Activated T-cell treated with anti-CD3 and anti-CD28 coated beads, Interleukin-2, amount 50 U/mL, for 72 hours (primary cell): ENCODE measurements at regions not wholly inside any gene's neighbourhood (a gene's known extent, or its start where the extent isn't known, plus 50 kb on each side); places are given as distances from the start of the nearest gene placed in this dataset.

Experiments used
- ATAC-seq, 2 donors: fragments of 150-1000 bp; cut with Tn5 transposase; replicated peaks in 1 of 2; 2 replicates each; pipeline ENCODE4 v1.10.0; 2021; ENCODE audit warnings: moderate library complexity in 2 of 2, mild to moderate bottlenecking in 1 of 2
- DNase-seq, 2 donors: peaks; one replicate each; pipeline ENCODE4 v3.0.0; 2021 to 2022; ENCODE audit warnings: mixed read lengths in 1 of 2
- H3K27ac Mint-ChIP-seq: one replicate; pipeline ENCODE4 v1.8.0; 2022; ENCODE audit warnings: mild to moderate bottlenecking, moderate library complexity, mixed read lengths
- H3K27me3 Mint-ChIP-seq: one replicate; pipeline ENCODE4 v1.8.0; 2022; ENCODE audit warnings: low read depth, mixed read lengths
- H3K36me3 Mint-ChIP-seq, 2 donors: one replicate each; pipeline ENCODE4 v1.8.0; 2022; ENCODE audit warnings: mixed read lengths in 2 of 2, mild to moderate bottlenecking in 1 of 2; ENCODE audit not compliant: insufficient read depth in 2 of 2
- H3K4me1 Mint-ChIP-seq: one replicate; pipeline ENCODE4 v1.8.0; 2022; ENCODE audit warnings: low read depth, mixed read lengths
- H3K4me3 Mint-ChIP-seq, 2 donors: one replicate each; pipeline ENCODE4 v1.8.0; 2022; ENCODE audit warnings: mild to moderate bottlenecking in 2 of 2, mixed read lengths in 2 of 2, moderate library complexity in 2 of 2
- H3K9me3 Mint-ChIP-seq, 2 donors: one replicate each; pipeline ENCODE4 v1.8.0; 2022; ENCODE audit warnings: mixed read lengths in 2 of 2

DNA sequence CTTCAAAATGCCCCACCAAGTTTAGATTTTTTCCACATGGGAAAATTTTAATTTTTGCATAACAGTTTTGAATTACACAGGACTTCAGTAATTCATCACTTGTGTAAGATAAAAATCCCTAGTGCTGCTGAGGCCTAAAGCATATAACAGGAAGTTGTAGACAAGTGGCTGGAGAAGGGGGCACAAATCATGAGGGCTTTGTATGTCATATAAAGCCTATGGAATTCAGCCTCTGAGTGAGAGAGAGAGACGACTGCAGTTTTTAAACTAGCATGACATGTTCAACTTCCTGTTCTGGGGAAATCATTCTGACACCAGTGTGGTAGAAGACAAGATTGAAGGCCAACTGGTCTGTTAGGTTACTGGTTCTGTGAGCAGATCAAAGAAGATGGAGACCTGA is 187.3 kb upstream of the CHST9 start:
- H3K4me1 Mint-ChIP-seq = no peaks in the 10 kb centered on the region
- H3K36me3 Mint-ChIP-seq = peaks cover 0 to 1% of the 10 kb centered on the region in 2 donors
- H3K9me3 Mint-ChIP-seq = peaks cover 6 to 7% of the 10 kb centered on the region in 2 donors
- ATAC-seq = no peak
- H3K27me3 Mint-ChIP-seq = no peaks in the 10 kb centered on the region
- no peak overlapping the region for H3K27ac Mint-ChIP-seq
- H3K4me3 Mint-ChIP-seq = no peak overlapping the region
- DNase-seq = no peak

DNA sequence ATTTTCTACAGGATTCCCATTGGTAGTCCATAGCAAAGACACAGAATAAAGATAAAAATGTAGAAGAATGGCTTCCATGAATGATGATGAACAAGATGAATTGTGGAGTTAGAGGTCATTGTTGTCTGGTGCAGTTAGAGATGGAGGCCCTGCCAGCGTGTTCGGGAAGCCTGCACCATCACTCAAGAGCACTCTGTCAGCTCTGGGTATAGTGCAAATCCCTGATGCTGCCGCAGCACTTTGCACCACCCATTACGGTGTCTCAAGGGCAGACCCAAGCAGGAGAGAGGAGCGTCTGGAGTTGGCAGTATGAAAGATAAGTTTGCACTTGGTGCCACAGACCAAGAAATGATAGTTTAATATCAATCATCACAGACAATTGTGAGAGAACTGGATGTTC is 181.6 kb upstream of the CHST9 start:
- no peak for ATAC-seq
- Mint-ChIP-seq H3K27ac (no peak overlapping the region), H3K4me1 (no peaks in the 10 kb centered on the region), H3K36me3 (peaks cover 0 to 2% of the 10 kb centered on the region in 2 donors), H3K9me3 (peaks cover 3 to 5% of the 10 kb centered on the region in 2 donors), H3K27me3 (no peaks in the 10 kb centered on the region), H3K4me3 (no peak overlapping the region)
- DNase-seq = no peak

DNA sequence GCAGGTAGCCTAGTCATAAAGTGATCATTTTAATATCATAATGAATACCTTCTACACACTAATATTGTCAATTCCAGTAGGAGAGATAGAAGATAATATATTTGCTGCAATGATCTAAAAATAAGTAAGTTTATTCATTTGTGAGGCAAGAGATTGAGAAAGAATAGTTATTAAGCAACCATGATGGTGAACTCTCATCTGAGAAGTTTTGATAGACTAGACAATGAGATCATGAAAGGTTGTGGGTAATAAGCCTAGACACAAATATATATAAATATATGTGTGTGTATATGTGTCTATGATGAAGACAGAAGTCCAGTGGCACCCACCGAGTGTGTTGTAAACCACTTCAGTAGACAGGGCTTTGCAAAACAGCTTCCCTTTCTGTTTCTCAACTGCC is 181.0 kb upstream of the CHST9 start:
- H3K4me3 Mint-ChIP-seq = no peak overlapping the region
- H3K4me1 Mint-ChIP-seq = no peaks in the 10 kb centered on the region
- peaks cover 0 to 2% of the 10 kb centered on the region in 2 donors for H3K36me3 Mint-ChIP-seq
- H3K9me3 Mint-ChIP-seq = peaks cover 3% of the 10 kb centered on the region in 2 donors
- no peak overlapping the region for H3K27ac Mint-ChIP-seq
- H3K27me3 Mint-ChIP-seq = no peaks in the 10 kb centered on the region
- ATAC-seq = no peak
- DNase-seq = no peak

DNA sequence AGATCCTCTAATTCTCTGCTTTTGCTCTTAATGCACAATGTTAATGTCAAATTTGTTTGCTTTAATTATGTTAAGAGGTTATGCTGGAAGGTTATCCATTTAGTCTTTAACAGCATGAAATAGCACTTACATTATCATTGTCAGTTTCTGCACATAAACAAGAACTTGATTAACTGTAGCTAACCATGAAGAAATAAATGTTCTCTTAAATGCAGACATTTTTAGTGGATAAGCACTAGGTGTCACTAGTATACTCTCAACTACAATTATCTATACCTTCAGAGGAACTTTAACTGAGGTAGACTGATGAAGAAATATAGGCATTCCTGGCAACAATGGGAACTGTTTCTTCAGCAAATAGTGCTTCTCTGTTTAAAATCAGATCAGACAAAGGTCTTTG is 178.8 kb upstream of the CHST9 start:
- Mint-ChIP-seq H3K9me3 (peaks cover 3 to 4% of the 10 kb centered on the region in 2 donors), H3K36me3 (peaks cover 0 to 2% of the 10 kb centered on the region in 2 donors), H3K4me3 (no peak overlapping the region), H3K27me3 (no peaks in the 10 kb centered on the region), H3K4me1 (no peaks in the 10 kb centered on the region), H3K27ac (no peak overlapping the region)
- no peak for ATAC-seq
- DNase-seq = no peak

DNA sequence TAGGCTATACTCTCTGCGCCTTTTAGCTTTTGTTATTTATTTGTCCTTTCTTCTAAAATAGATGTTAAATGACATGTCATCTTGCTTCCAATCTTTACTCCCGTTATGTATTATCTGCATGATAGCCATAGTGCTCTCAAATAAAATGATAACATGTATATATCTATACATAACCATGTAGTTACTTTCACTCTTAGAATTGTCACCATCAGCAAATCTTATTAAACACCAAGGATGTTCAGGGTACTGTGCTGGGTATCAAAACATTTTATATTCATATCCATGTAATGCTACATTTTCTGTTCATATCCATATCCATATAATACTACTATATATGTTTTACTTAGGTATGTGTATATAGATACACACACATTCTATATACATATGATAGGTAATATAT is 176.4 kb upstream of the CHST9 start:
- H3K27ac Mint-ChIP-seq = no peak overlapping the region
- ATAC-seq (no peak), DNase-seq (no peak)
- peaks cover 2 to 5% of the 10 kb centered on the region in 2 donors for H3K9me3 Mint-ChIP-seq
- H3K4me3 Mint-ChIP-seq = no peak overlapping the region
- no peaks in the 10 kb centered on the region for H3K4me1 Mint-ChIP-seq
- H3K27me3 Mint-ChIP-seq = no peaks in the 10 kb centered on the region
- no peaks in the 10 kb centered on the region for H3K36me3 Mint-ChIP-seq

DNA sequence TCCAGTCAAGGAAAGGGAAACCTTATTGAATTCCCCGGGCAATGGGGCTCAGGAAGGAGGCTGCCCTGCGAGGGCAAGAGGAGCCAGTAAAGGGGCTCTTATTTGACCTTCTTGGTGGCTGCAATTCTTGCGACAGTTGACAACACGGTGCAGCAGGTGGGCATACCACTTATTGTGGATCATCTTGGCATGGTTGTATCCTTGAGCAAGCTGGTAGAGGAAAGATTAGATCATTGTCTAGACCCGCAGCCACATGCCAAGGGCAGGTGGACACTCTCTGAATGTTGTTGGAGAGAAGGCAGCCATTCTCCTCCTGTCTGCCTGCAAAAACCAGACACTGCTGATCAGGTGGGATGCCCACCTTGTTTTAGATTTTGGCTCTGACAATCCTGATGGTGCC is 170.2 kb upstream of the CHST9 start:
- Mint-ChIP-seq H3K9me3 (peaks cover 3 to 13% of the 10 kb centered on the region in 2 donors), H3K27me3 (no peaks in the 10 kb centered on the region), H3K4me1 (no peaks in the 10 kb centered on the region), H3K27ac (no peak overlapping the region), H3K4me3 (no peak overlapping the region), H3K36me3 (no peaks in the 10 kb centered on the region)
- ATAC-seq (no peak), DNase-seq (no peak)

DNA sequence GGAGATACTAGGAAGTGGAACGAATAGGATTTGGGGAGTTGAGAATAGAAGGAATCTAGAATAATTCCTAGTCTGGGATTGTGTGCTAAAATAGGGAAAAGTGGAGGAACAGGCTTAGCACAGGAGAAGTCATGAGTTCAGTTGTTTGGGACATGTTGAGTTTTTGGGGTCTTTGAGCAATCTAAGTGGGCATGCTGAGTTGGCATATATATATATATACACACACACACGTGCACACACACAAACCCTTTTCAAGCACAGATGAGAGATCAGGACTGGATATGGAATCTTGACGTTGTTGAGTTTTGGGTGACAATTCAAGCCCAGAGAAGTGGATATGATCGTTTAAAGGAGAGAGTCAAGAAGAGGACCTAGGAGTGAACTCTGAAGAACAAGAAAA is 168.2 kb upstream of the CHST9 start:
- Mint-ChIP-seq H3K27me3 (no peaks in the 10 kb centered on the region), H3K27ac (no peak overlapping the region), H3K4me1 (no peaks in the 10 kb centered on the region), H3K36me3 (no peaks in the 10 kb centered on the region), H3K9me3 (peaks cover 3 to 13% of the 10 kb centered on the region in 2 donors), H3K4me3 (no peak overlapping the region)
- DNase-seq (no peak), ATAC-seq (no peak)

DNA sequence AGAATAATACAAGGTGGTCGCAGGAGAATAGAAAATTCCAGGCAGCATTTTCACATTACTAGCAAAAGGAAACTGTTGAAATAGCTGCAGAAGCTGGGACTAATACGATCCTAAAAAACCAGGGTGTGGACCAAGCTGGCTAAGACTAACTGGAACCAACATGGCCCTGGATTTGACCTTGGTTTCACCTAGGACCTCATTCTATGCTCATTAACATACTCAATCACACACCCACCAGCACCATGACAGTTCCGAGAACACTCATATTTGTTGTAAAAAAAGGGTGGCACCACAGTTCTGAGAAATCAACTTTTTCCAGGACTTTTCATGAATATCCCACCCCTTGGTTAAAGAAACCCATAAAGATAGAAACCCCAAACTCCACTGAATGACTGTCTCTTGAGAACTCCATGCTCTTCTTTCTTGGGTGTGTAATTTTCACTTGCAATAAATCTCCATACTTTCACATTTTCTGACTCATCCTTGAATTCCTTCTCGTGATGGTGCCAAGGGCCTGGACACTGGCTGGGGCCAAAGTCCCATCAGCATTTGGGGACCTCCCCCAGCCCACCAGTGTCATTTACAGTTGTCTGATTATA is 164.3 kb upstream of the CHST9 start:
- ATAC-seq (no peak), DNase-seq (no peak)
- no peak overlapping the region for H3K4me3 Mint-ChIP-seq
- no peaks in the 10 kb centered on the region for H3K36me3 Mint-ChIP-seq
- no peak overlapping the region for H3K27ac Mint-ChIP-seq
- no peaks in the 10 kb centered on the region for H3K4me1 Mint-ChIP-seq
- H3K27me3 Mint-ChIP-seq = no peaks in the 10 kb centered on the region
- peaks cover 3 to 13% of the 10 kb centered on the region in 2 donors for H3K9me3 Mint-ChIP-seq

DNA sequence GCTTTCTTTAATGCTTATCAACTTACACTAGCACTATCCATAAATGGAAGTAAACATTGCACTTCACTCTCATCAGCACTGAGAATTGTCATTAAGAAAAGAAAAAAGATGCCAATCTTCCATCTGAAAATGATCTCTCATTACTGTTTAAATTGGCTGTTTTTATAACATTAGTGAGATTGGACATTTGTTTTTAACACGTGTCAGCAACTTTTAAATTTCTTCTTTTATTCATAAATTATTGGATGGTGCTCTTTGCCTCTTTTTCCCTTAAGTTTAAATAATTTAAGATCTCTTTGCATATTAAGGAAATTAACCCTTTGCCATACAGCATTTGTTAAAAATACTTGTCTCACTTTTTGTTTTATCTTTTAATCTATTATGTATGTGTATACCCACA is 146.5 kb upstream of the CHST9 start:
- H3K4me1 Mint-ChIP-seq = no peaks in the 10 kb centered on the region
- ATAC-seq (no peak), DNase-seq (no peak)
- H3K27me3 Mint-ChIP-seq = no peaks in the 10 kb centered on the region
- no peak overlapping the region for H3K27ac Mint-ChIP-seq
- peaks cover 5 to 9% of the 10 kb centered on the region in 2 donors for H3K9me3 Mint-ChIP-seq
- peaks cover 0 to 2% of the 10 kb centered on the region in 2 donors for H3K36me3 Mint-ChIP-seq
- no peak overlapping the region for H3K4me3 Mint-ChIP-seq

DNA sequence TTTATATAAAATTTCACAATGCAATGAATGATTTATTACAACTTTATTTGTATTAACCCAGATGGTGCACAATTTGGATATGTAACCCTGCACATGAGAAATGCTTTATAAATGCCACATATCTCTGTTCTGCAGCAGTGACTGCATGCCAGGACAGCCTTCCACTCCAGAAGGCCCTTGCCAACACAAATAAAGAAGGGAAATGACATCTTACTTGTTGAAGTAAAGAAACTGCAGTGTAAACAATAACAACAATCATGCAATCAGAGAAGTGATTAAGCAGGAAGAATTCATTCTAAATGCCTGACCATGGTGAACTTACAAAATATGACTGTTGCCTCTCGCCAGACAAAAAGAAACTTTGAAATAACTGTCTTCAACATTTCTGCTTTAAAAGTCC is 129.9 kb upstream of the CHST9 start:
- no peaks in the 10 kb centered on the region for H3K36me3 Mint-ChIP-seq
- peaks cover 6 to 8% of the 10 kb centered on the region in 2 donors for H3K9me3 Mint-ChIP-seq
- H3K27ac Mint-ChIP-seq = no peak overlapping the region
- no peak overlapping the region for H3K4me3 Mint-ChIP-seq
- no peak for ATAC-seq
- no peak for DNase-seq
- no peaks in the 10 kb centered on the region for H3K4me1 Mint-ChIP-seq
- H3K27me3 Mint-ChIP-seq = no peaks in the 10 kb centered on the region

DNA sequence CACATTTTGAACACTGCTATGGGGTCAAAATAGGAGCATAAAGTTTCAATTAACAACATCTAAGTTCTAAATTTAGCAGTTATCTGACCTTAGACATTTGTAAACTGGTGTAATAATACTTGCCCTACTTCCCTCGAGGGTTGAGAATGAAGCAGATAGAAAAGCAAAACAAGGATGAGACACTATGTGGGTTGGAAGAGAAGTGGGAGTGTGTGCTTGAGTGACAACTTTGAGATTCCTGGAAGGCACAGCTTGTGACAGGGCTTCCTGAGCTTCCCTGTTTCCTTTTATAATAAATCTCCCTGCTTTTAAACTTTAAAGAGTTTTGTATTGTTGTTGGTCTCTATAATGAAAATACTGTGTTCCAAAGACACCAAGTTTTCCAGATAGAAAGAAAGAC is 128.6 kb upstream of the CHST9 start:
- no peaks in the 10 kb centered on the region for H3K4me1 Mint-ChIP-seq
- H3K9me3 Mint-ChIP-seq = peaks cover 3 to 5% of the 10 kb centered on the region in 2 donors
- H3K36me3 Mint-ChIP-seq = no peaks in the 10 kb centered on the region
- no peak overlapping the region for H3K27ac Mint-ChIP-seq
- no peak overlapping the region for H3K4me3 Mint-ChIP-seq
- no peak for ATAC-seq
- H3K27me3 Mint-ChIP-seq = no peaks in the 10 kb centered on the region
- no peak for DNase-seq

DNA sequence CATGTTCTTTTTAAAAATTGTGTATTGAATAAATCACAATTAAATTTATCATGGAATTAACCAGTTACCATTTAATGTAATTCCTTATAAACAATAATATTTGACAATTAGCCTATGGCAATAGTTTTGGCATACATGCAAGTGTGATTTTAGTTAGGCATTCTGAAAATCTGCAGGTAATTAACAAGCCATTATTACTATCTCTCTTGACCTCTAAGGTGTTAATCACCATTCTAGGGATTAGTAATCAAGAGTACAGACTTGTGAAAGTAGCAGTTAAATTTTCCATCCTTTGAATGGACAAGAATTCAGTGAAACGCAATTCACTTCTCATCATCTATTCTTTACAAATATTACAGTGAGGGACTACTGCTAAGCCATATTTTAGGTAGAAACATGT is 127.7 kb upstream of the CHST9 start:
- ATAC-seq = no peak
- Mint-ChIP-seq H3K36me3 (no peaks in the 10 kb centered on the region), H3K9me3 (peaks cover 2 to 5% of the 10 kb centered on the region in 2 donors)

DNA sequence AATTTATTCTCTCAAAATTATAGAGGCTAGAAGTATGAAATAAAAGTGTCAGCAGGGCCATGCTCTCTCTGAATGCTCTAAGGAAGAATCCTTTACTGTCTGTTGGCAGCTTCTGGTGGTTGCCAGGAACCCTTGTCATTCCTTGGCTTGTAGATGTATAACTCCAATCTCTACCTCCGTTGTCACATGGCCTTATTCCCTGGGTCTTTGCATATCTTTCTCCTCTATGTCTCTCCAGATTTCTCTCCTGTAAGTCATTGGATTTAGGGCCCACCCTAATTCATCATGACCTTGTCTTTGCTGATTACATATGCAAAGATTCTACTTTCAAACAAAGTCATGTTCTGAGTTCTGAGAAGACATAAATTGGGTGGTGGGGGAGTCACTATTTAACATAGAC is 127.0 kb upstream of the CHST9 start:
- no peak overlapping the region for H3K4me3 Mint-ChIP-seq
- no peaks in the 10 kb centered on the region for H3K27me3 Mint-ChIP-seq
- no peaks in the 10 kb centered on the region for H3K36me3 Mint-ChIP-seq
- no peaks in the 10 kb centered on the region for H3K4me1 Mint-ChIP-seq
- no peak overlapping the region for H3K27ac Mint-ChIP-seq
- H3K9me3 Mint-ChIP-seq = peaks cover 2 to 5% of the 10 kb centered on the region in 2 donors
- DNase-seq (no peak), ATAC-seq (no peak)

More for the DNA sequence above, 127.7 kb upstream of the CHST9 start:
- Mint-ChIP-seq H3K27me3 (no peaks in the 10 kb centered on the region), H3K4me1 (no peaks in the 10 kb centered on the region), H3K27ac (no peak overlapping the region), H3K4me3 (no peak overlapping the region)
- no peak for DNase-seq

DNA sequence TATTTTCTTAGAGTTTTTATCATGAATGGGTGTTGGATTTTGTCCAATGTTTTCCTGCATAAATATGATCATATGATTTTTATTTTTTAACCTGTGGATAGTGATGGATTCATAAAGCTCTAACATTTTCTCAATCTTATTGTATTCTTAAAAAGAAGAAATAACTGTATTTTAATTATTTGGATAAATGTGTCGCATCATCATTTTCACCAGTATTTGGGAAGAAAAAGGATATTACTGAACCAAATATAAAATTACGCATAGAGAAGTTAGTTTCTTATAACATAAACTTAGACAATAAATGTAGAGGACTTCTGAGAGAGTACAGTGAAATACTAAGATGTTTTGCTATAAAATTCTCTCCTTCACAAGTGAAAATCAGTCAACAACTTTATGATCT is 126.0 kb upstream of the CHST9 start:
- Mint-ChIP-seq H3K4me1 (no peaks in the 10 kb centered on the region), H3K36me3 (no peaks in the 10 kb centered on the region), H3K27ac (no peak overlapping the region), H3K27me3 (no peaks in the 10 kb centered on the region), H3K9me3 (peaks cover 6 to 7% of the 10 kb centered on the region in 2 donors), H3K4me3 (no peak overlapping the region)
- DNase-seq = no peak
- ATAC-seq = no peak
